ENCODE measurements at regions not wholly inside any gene's neighbourhood (a gene's known extent, or its start where the extent isn't known, plus 50 kb on each side); places are given as distances from the start of the nearest gene placed in this dataset.

GRCh38 chr12:59873136-59873535 is 277.3 kb downstream of the SLC16A7 start:
- Histone ChIP-seq H3K9ac (ENCODE audit: low read depth, low read length) (no peak overlapping the region), H3K36me3 (ENCODE audit: insufficient read depth, low read depth, low read length) (no peaks in the 10 kb centered on the region), H3K4me1 (ENCODE audit: insufficient read depth, low read length) (peaks cover 8% of the 10 kb centered on the region; the same call in 1 of the 2 replicates), H3K27ac (ENCODE audit: low read length) (no peak overlapping the region), H3K4me3 (ENCODE audit: low read length) (no peak overlapping the region), H3K9me3 (ENCODE audit: insufficient read depth, low read depth, low read length) (no peaks in the 10 kb centered on the region), H3K27me3 (ENCODE audit: insufficient read depth, low read length) (no peaks in the 10 kb centered on the region)

GRCh38 chr12:59874781-59875180 is 279.0 kb downstream of the SLC16A7 start:
- H3K4me1 ChIP-seq (ENCODE audit: insufficient read depth, low read length) = peaks cover 8% of the 10 kb centered on the region; the same call in 1 of the 2 replicates
- H3K4me3 ChIP-seq (ENCODE audit: low read length) = peak overlapping the region; percentile 45; the same call in 1 of the 2 replicates
- H3K9ac ChIP-seq (ENCODE audit: low read depth, low read length) = no peak overlapping the region; the same call in 1 of the 2 replicates
- no peaks in the 10 kb centered on the region for H3K36me3 ChIP-seq (ENCODE audit: insufficient read depth, low read depth, low read length)
- no peaks in the 10 kb centered on the region for H3K9me3 ChIP-seq (ENCODE audit: insufficient read depth, low read depth, low read length)
- H3K27ac ChIP-seq (ENCODE audit: low read length) = no peak overlapping the region
- H3K27me3 ChIP-seq (ENCODE audit: insufficient read depth, low read length) = no peaks in the 10 kb centered on the region

- no peaks in the 10 kb centered on the region for H3K27me3 ChIP-seq (ENCODE audit: insufficient read depth, low read length)
- no peak overlapping the region for H3K27ac ChIP-seq (ENCODE audit: low read length)
- no peak overlapping the region for H3K4me3 ChIP-seq (ENCODE audit: low read length)
- no peak overlapping the region for H3K9ac ChIP-seq (ENCODE audit: low read depth, low read length)
- H3K4me1 ChIP-seq (ENCODE audit: insufficient read depth, low read length) = no peaks in the 10 kb centered on the region
- no peaks in the 10 kb centered on the region for H3K9me3 ChIP-seq (ENCODE audit: insufficient read depth, low read depth, low read length)
- no peaks in the 10 kb centered on the region for H3K36me3 ChIP-seq (ENCODE audit: insufficient read depth, low read depth, low read length)
Observed at GRCh38 chr12:59886131-59886733, 290.4 kb downstream of the SLC16A7 start.

- no peaks in the 10 kb centered on the region for H3K9me3 ChIP-seq (ENCODE audit: insufficient read depth, low read depth, low read length)
- H3K27ac ChIP-seq (ENCODE audit: low read length) = no peak overlapping the region
- H3K27me3 ChIP-seq (ENCODE audit: insufficient read depth, low read length) = no peaks in the 10 kb centered on the region
- no peaks in the 10 kb centered on the region for H3K4me1 ChIP-seq (ENCODE audit: insufficient read depth, low read length)
- H3K36me3 ChIP-seq (ENCODE audit: insufficient read depth, low read depth, low read length) = no peaks in the 10 kb centered on the region
- no peak overlapping the region for H3K4me3 ChIP-seq (ENCODE audit: low read length)
- no peak overlapping the region for H3K9ac ChIP-seq (ENCODE audit: low read depth, low read length)
Observed at GRCh38 chr12:59887178-59887577, 291.3 kb downstream of the SLC16A7 start.

GRCh38 chr12:59890896-59891579 is 295.2 kb downstream of the SLC16A7 start:
- H3K36me3 ChIP-seq (ENCODE audit: insufficient read depth, low read depth, low read length) = no peaks in the 10 kb centered on the region
- no peak overlapping the region for H3K4me3 ChIP-seq (ENCODE audit: low read length)
- H3K9ac ChIP-seq (ENCODE audit: low read depth, low read length) = no peak overlapping the region
- no peak overlapping the region for H3K27ac ChIP-seq (ENCODE audit: low read length)
- H3K4me1 ChIP-seq (ENCODE audit: insufficient read depth, low read length) = no peaks in the 10 kb centered on the region
- H3K9me3 ChIP-seq (ENCODE audit: insufficient read depth, low read depth, low read length) = no peaks in the 10 kb centered on the region
- no peaks in the 10 kb centered on the region for H3K27me3 ChIP-seq (ENCODE audit: insufficient read depth, low read length)

GRCh38 chr12:59895166-59895775 is 299.4 kb downstream of the SLC16A7 start:
- H3K36me3 ChIP-seq (ENCODE audit: insufficient read depth, low read depth, low read length) = no peaks in the 10 kb centered on the region

GRCh38 chr12:59904874-59905521 is 309.2 kb downstream of the SLC16A7 start:
- Histone ChIP-seq H3K4me1 (ENCODE audit: insufficient read depth, low read length) (no peaks in the 10 kb centered on the region), H3K9me3 (ENCODE audit: insufficient read depth, low read depth, low read length) (no peaks in the 10 kb centered on the region), H3K27ac (ENCODE audit: low read length) (no peak overlapping the region), H3K36me3 (ENCODE audit: insufficient read depth, low read depth, low read length) (no peaks in the 10 kb centered on the region), H3K9ac (ENCODE audit: low read depth, low read length) (no peak overlapping the region), H3K4me3 (ENCODE audit: low read length) (no peak overlapping the region), H3K27me3 (ENCODE audit: insufficient read depth, low read length) (no peaks in the 10 kb centered on the region)

More at GRCh38 chr12:59895166-59895775, 299.4 kb downstream of the SLC16A7 start:
- H3K27me3 ChIP-seq (ENCODE audit: insufficient read depth, low read length) = no peaks in the 10 kb centered on the region
- no peak overlapping the region for H3K4me3 ChIP-seq (ENCODE audit: low read length)
- H3K27ac ChIP-seq (ENCODE audit: low read length) = no peak overlapping the region
- H3K9me3 ChIP-seq (ENCODE audit: insufficient read depth, low read depth, low read length) = no peaks in the 10 kb centered on the region
- no peak overlapping the region for H3K9ac ChIP-seq (ENCODE audit: low read depth, low read length)
- H3K4me1 ChIP-seq (ENCODE audit: insufficient read depth, low read length) = no peaks in the 10 kb centered on the region

- Histone ChIP-seq H3K9me3 (ENCODE audit: insufficient read depth, low read depth, low read length) (no peaks in the 10 kb centered on the region), H3K27me3 (ENCODE audit: insufficient read depth, low read length) (no peaks in the 10 kb centered on the region)
Observed at GRCh38 chr12:59911516-59911915, 315.7 kb downstream of the SLC16A7 start.

GRCh38 chr12:59916988-59917387 is 321.2 kb downstream of the SLC16A7 start:
- Histone ChIP-seq H3K36me3 (ENCODE audit: insufficient read depth, low read depth, low read length) (no peaks in the 10 kb centered on the region), H3K4me3 (ENCODE audit: low read length) (no peak overlapping the region), H3K27me3 (ENCODE audit: insufficient read depth, low read length) (no peaks in the 10 kb centered on the region), H3K4me1 (ENCODE audit: insufficient read depth, low read length) (no peaks in the 10 kb centered on the region), H3K9me3 (ENCODE audit: insufficient read depth, low read depth, low read length) (no peaks in the 10 kb centered on the region), H3K9ac (ENCODE audit: low read depth, low read length) (no peak overlapping the region), H3K27ac (ENCODE audit: low read length) (no peak overlapping the region)

More at GRCh38 chr12:59911516-59911915, 315.7 kb downstream of the SLC16A7 start:
- no peak overlapping the region for H3K4me3 ChIP-seq (ENCODE audit: low read length)
- no peak overlapping the region for H3K27ac ChIP-seq (ENCODE audit: low read length)
- H3K9ac ChIP-seq (ENCODE audit: low read depth, low read length) = no peak overlapping the region
- no peaks in the 10 kb centered on the region for H3K4me1 ChIP-seq (ENCODE audit: insufficient read depth, low read length)
- no peaks in the 10 kb centered on the region for H3K36me3 ChIP-seq (ENCODE audit: insufficient read depth, low read depth, low read length)

- Histone ChIP-seq H3K27ac (ENCODE audit: low read length) (no peak overlapping the region), H3K9ac (ENCODE audit: low read depth, low read length) (no peak overlapping the region), H3K27me3 (ENCODE audit: insufficient read depth, low read length) (no peaks in the 10 kb centered on the region), H3K4me1 (ENCODE audit: insufficient read depth, low read length) (no peaks in the 10 kb centered on the region), H3K36me3 (ENCODE audit: insufficient read depth, low read depth, low read length) (no peaks in the 10 kb centered on the region), H3K9me3 (ENCODE audit: insufficient read depth, low read depth, low read length) (no peaks in the 10 kb centered on the region), H3K4me3 (ENCODE audit: low read length) (no peak overlapping the region)
Observed at GRCh38 chr12:59927032-59927431, 331.2 kb downstream of the SLC16A7 start.

GRCh38 chr12:59928416-59928815 is 332.6 kb downstream of the SLC16A7 start:
- Histone ChIP-seq H3K4me1 (ENCODE audit: insufficient read depth, low read length) (no peaks in the 10 kb centered on the region), H3K27ac (ENCODE audit: low read length) (no peak overlapping the region), H3K36me3 (ENCODE audit: insufficient read depth, low read depth, low read length) (no peaks in the 10 kb centered on the region), H3K4me3 (ENCODE audit: low read length) (no peak overlapping the region), H3K9ac (ENCODE audit: low read depth, low read length) (no peak overlapping the region), H3K27me3 (ENCODE audit: insufficient read depth, low read length) (no peaks in the 10 kb centered on the region), H3K9me3 (ENCODE audit: insufficient read depth, low read depth, low read length) (no peaks in the 10 kb centered on the region; the same call in 1 of the 2 replicates)

Measured in iPS-20b (cell line).